Suppressor macrophage treated with lipopolysaccharide for 4 hours (primary cell): ENCODE measurements at regions not wholly inside any gene's neighbourhood (a gene's known extent, or its start where the extent isn't known, plus 50 kb on each side); places are given as distances from the start of the nearest gene placed in this dataset.

Experiments used
- DNase-seq: peaks from one replicate; pipeline ENCODE4 v3.0.0-alpha.2; 2020

GRCh38 chr2:85939131-85939530, 50.3 kb upstream of the ST3GAL5 start:
- DNase-seq: no peak
